H1 (cell line): ENCODE measurements at regions not wholly inside any gene's neighbourhood (a gene's known extent, or its start where the extent isn't known, plus 50 kb on each side); places are given as distances from the start of the nearest gene placed in this dataset.

Experiments used
- CTCF ChIA-PET: fragments of 300-600 bp; sonication (Branson Sonifier 250); formaldehyde crosslinking; loops from one replicate; lab custom pipeline; 2021; ENCODE audit not compliant: partially characterized antibody; lab: Charles Lee
- POLR2A ChIA-PET: fragments of 300-600 bp; sonication (Branson Sonifier 250); formaldehyde crosslinking; loops from one replicate; lab custom pipeline; 2021; ENCODE audit warnings: inconsistent platforms; ENCODE audit not compliant: partially characterized antibody; lab: Charles Lee
- DNase-seq, 2 experiments: peaks; one replicate each; pipeline versions ENCODE4 v3.0.0 to v3.0.0-alpha.2; 2010 to 2022; ENCODE audit warnings: low spot score in 2 of 2, low read depth in 1 of 2, mixed read lengths in 1 of 2
- FAIRE-seq: peaks from 2 replicates; lab custom pipeline; 2011; peaks lifted over from hg19 to GRCh38; lab: Jason Lieb, UNC
- H2AFZ ChIP-seq: 2 replicates; pipeline ENCODE4 v1.8.1; 2012; ENCODE audit warnings: low read length, inconsistent platforms
- H2AK5ac ChIP-seq: 2 replicates; pipeline ENCODE4 v1.6.1; 2013; ENCODE audit warnings: low read depth, low read length
- H2BK120ac ChIP-seq: replicated peaks from 2 replicates; pipeline ENCODE3; 2013; ENCODE audit warnings: low read depth, low read length, inconsistent platforms
- H2BK12ac ChIP-seq: 2 replicates; pipeline ENCODE4 v1.6.1; 2013; ENCODE audit warnings: low read depth, low read length
- H2BK15ac ChIP-seq: 2 replicates; pipeline ENCODE4 v1.6.1; 2013; ENCODE audit warnings: low read length
- H2BK20ac ChIP-seq: 2 replicates; pipeline ENCODE4 v1.6.1; 2013; ENCODE audit warnings: low read length
- H2BK5ac ChIP-seq: 2 replicates; pipeline ENCODE4 v1.6.1; 2013; ENCODE audit warnings: low read depth, low read length
- H3K14ac ChIP-seq: 2 replicates; pipeline ENCODE4 v1.6.1; 2013; ENCODE audit warnings: inconsistent platforms; ENCODE audit not compliant: insufficient read length
- H3K18ac ChIP-seq: 2 replicates; pipeline ENCODE4 v1.6.1; 2013; ENCODE audit warnings: low read length; ENCODE audit errors: extremely low read depth
- H3K23ac ChIP-seq: 2 replicates; pipeline ENCODE4 v1.6.1; 2013; ENCODE audit warnings: inconsistent platforms; ENCODE audit not compliant: insufficient read length
- H3K23me2 ChIP-seq: 2 replicates; pipeline ENCODE4 v1.6.1; 2013; ENCODE audit warnings: low read depth, low read length
- H3K27ac ChIP-seq: 2 replicates; pipeline ENCODE4 v1.6.1; 2011; ENCODE audit warnings: low read depth, low read length, inconsistent platforms
- H3K27me3 ChIP-seq, 4 experiments: replicated peaks in 1 of 4; 1 replicate in 1 of 4; 2 replicates in 3 of 4; pipeline versions ENCODE4 v1.6.1 to v1.8.1; 2011 to 2013; ENCODE audit warnings: low read length in 3 of 4, mild to moderate bottlenecking in 3 of 4, inconsistent platforms in 2 of 4, mixed read lengths in 2 of 4, moderate library complexity in 1 of 4; ENCODE audit not compliant: control insufficient read depth in 3 of 4, insufficient read depth in 3 of 4; ENCODE audit errors: extremely low read depth in 1 of 4
- H3K36me3 ChIP-seq, 4 experiments: 2 replicates each; pipeline versions ENCODE4 v1.6.1 to v1.8.1; 2011 to 2013; ENCODE audit warnings: mild to moderate bottlenecking in 4 of 4, low read length in 3 of 4, moderate library complexity in 2 of 4, control low read depth in 1 of 4, inconsistent platforms in 1 of 4; ENCODE audit not compliant: insufficient read depth in 4 of 4, control insufficient read depth in 2 of 4
- H3K4ac ChIP-seq: replicated peaks from 2 replicates; pipeline ENCODE3; 2013; ENCODE audit warnings: low read length, low read depth, mixed read lengths, inconsistent platforms; ENCODE audit not compliant: insufficient read length
- H3K4me1 ChIP-seq, 4 experiments: replicated peaks in 1 of 4; 1 replicate in 1 of 4; 2 replicates in 3 of 4; pipeline versions ENCODE4 v1.6.1 to v1.8.1; 2011 to 2013; ENCODE audit warnings: low read length in 3 of 4, inconsistent platforms in 2 of 4, mixed read lengths in 1 of 4; ENCODE audit not compliant: insufficient read depth in 4 of 4, control insufficient read depth in 3 of 4
- H3K4me2 ChIP-seq, 2 experiments: 2 replicates each; pipeline versions ENCODE4 v1.6.1 to v1.8.1; 2011 to 2013; ENCODE audit warnings: low read depth in 2 of 2, low read length in 2 of 2, control low read depth in 1 of 2, inconsistent platforms in 1 of 2, mild to moderate bottlenecking in 1 of 2; ENCODE audit not compliant: insufficient read depth in 1 of 2
- H3K4me3 ChIP-seq, 4 experiments: fragments of 200-600, 300-600 bp in 1 of 4; sonication (generic), shearing (Covaris generic), sonication (Bioruptor Twin) in 1 of 4; 2 replicates each; pipeline versions ENCODE4 v1.5.1 to v1.8.1; 2011 to 2016; ENCODE audit warnings: low read length in 4 of 4, low read depth in 3 of 4, control low read depth in 2 of 4, inconsistent platforms in 2 of 4, mild to moderate bottlenecking in 2 of 4, mixed read lengths in 1 of 4, moderate library complexity in 1 of 4; ENCODE audit not compliant: insufficient read depth in 2 of 4; ENCODE audit errors: extremely low read depth in 1 of 4
- H3K56ac ChIP-seq: replicated peaks from 2 replicates; pipeline ENCODE3; 2013; ENCODE audit warnings: low read depth, mild to moderate bottlenecking, mixed read lengths, low read length, inconsistent platforms; ENCODE audit not compliant: insufficient read length
- H3K79me1 ChIP-seq: 2 replicates; pipeline ENCODE4 v1.6.1; 2013; ENCODE audit warnings: low read depth, low read length, control low read depth
- H3K79me2 ChIP-seq, 2 experiments: 2 replicates each; pipeline versions ENCODE4 v1.6.1 to v1.8.1; 2012 to 2013; ENCODE audit warnings: low read length in 2 of 2, mild to moderate bottlenecking in 2 of 2, inconsistent platforms in 1 of 2; ENCODE audit not compliant: insufficient read depth in 2 of 2, control insufficient read depth in 1 of 2
- H3K9ac ChIP-seq, 4 experiments: replicated peaks in 1 of 4; 1 replicate in 1 of 4; 2 replicates in 3 of 4; pipeline versions ENCODE4 v1.6.1 to v1.8.1; 2011 to 2013; ENCODE audit warnings: low read depth in 3 of 4, low read length in 3 of 4, control low read depth in 2 of 4, mild to moderate bottlenecking in 2 of 4, moderate library complexity in 2 of 4, inconsistent platforms in 1 of 4; ENCODE audit errors: extremely low read depth in 1 of 4
- H3K9me3 ChIP-seq, 2 experiments: 2 replicates each; pipeline versions ENCODE4 v1.6.1 to v1.8.1; 2012 to 2013; ENCODE audit warnings: mild to moderate bottlenecking in 2 of 2, moderate library complexity in 2 of 2, control low read depth in 1 of 2, inconsistent platforms in 1 of 2, low read depth in 1 of 2, low read length in 1 of 2, mixed read lengths in 1 of 2; ENCODE audit not compliant: insufficient read depth in 2 of 2
- H4K20me1 ChIP-seq, 2 experiments: replicated peaks in 1 of 2; 2 replicates each; pipeline versions ENCODE3 to v1.8.1; 2011 to 2013; ENCODE audit warnings: inconsistent platforms in 2 of 2, low read length in 2 of 2, mild to moderate bottlenecking in 1 of 2; ENCODE audit not compliant: insufficient read depth in 2 of 2, control insufficient read depth in 1 of 2
- H4K5ac ChIP-seq: 2 replicates; pipeline ENCODE4 v1.6.1; 2013; ENCODE audit warnings: low read length, low read depth, mixed read lengths, inconsistent platforms; ENCODE audit not compliant: insufficient read length
- H4K8ac ChIP-seq: 2 replicates; pipeline ENCODE4 v1.8.0; 2013; ENCODE audit warnings: mild to moderate bottlenecking, moderate library complexity, low read length, inconsistent platforms; ENCODE audit not compliant: insufficient read depth; ENCODE audit errors: extremely low read depth
- H4K91ac ChIP-seq: replicated peaks from 2 replicates; pipeline ENCODE3; 2013; ENCODE audit warnings: low read length, mixed read lengths, inconsistent platforms; ENCODE audit not compliant: insufficient read length
- BACH1 ChIP-seq: IDR thresholded peaks from 2 replicates; pipeline ENCODE4 v1.6.1; 2012; ENCODE audit warnings: low read length, improper control_type of control experiment
- CHD1 ChIP-seq: IDR thresholded peaks from 2 replicates; pipeline ENCODE4 v1.6.1; 2012; ENCODE audit warnings: low read depth, low read length, improper control_type of control experiment
- CHD2 ChIP-seq: IDR thresholded peaks from 2 replicates; pipeline ENCODE4 v1.6.1; 2012; ENCODE audit warnings: low read length, improper control_type of control experiment
- CTBP2 ChIP-seq: IDR thresholded peaks from 2 replicates; pipeline ENCODE4 v1.7.0; 2011; ENCODE audit warnings: borderline replicate concordance, mild to moderate bottlenecking, moderate library complexity, mixed read lengths, low read length; ENCODE audit not compliant: insufficient read depth, insufficient read length
- EGR1 ChIP-seq: IDR thresholded peaks from 2 replicates; pipeline ENCODE4 v1.6.1; 2011; ENCODE audit warnings: low read depth, low read length, borderline replicate concordance
- FOSL1 ChIP-seq: IDR thresholded peaks from 2 replicates; pipeline ENCODE4 v1.6.1; 2011; ENCODE audit warnings: mild to moderate bottlenecking, low read depth, low read length, moderate library complexity; ENCODE audit not compliant: insufficient read depth
- HDAC6 ChIP-seq: IDR thresholded peaks from one replicate; pipeline ENCODE4 v1.7.1; 2012; ENCODE audit warnings: low read depth, mild to moderate bottlenecking, inconsistent platforms, low read length, moderate library complexity
- KDM5A ChIP-seq: fragments of 200-600 bp; IDR thresholded peaks from 2 replicates; pipeline ENCODE4 v1.7.1; 2012; ENCODE audit warnings: mild to moderate bottlenecking, low read length, inconsistent platforms, mixed read lengths
- RAD21 ChIP-seq, 2 experiments: IDR thresholded peaks in 1 of 2; conservative IDR thresholded peaks in 1 of 2; 2 replicates each; pipeline ENCODE4 v1.6.1; 2011; ENCODE audit warnings: low read depth in 2 of 2, low read length in 2 of 2, improper control_type of control experiment in 1 of 2, inconsistent platforms in 1 of 2, mild to moderate bottlenecking in 1 of 2, moderate library complexity in 1 of 2
- RBBP5 ChIP-seq: IDR thresholded peaks from 2 replicates; pipeline ENCODE4 v1.7.1; 2012; ENCODE audit warnings: low read depth, mild to moderate bottlenecking, inconsistent platforms, low read length, moderate library complexity, borderline replicate concordance
- RFX5 ChIP-seq: IDR thresholded peaks from 2 replicates; pipeline ENCODE4 v1.6.1; 2011; ENCODE audit warnings: low read depth, low read length, improper control_type of control experiment, borderline replicate concordance
- RNF2 ChIP-seq: fragments of 200-900, 300-1000 bp; sonication (generic); IDR thresholded peaks from 2 replicates; pipeline ENCODE4 v1.7.1; 2016; ENCODE audit warnings: borderline replicate concordance, low read depth, mild to moderate bottlenecking, antibody characterized with exemption, low read length; ENCODE audit not compliant: poor library complexity, severe bottlenecking; ENCODE audit errors: missing control alignments
- SP2 ChIP-seq: IDR thresholded peaks from 2 replicates; pipeline ENCODE4 v1.6.1; 2012; ENCODE audit warnings: mild to moderate bottlenecking, low read length, inconsistent platforms
- TAF1 ChIP-seq: IDR thresholded peaks from 2 replicates; pipeline ENCODE4 v1.6.1; 2011; ENCODE audit warnings: mild to moderate bottlenecking, low read depth, low read length
- TCF12 ChIP-seq: IDR thresholded peaks from 2 replicates; pipeline ENCODE4 v1.6.1; 2011; ENCODE audit warnings: low read depth, mild to moderate bottlenecking, low read length
- WGBS, 2 experiments: shearing (Covaris generic) in 1 of 2; methylation state at CpG; one replicate each; pipeline versions ENCODE4 v1.1.6 to v1.1.7; 2013 to 2015; ENCODE audit warnings: low lambda C conversion rate in 2 of 2, mixed read lengths in 2 of 2, inconsistent platforms in 1 of 2, low coverage in 1 of 2, missing lambda C conversion rate in 1 of 2; ENCODE audit not compliant: insufficient replicate concordance in 2 of 2, insufficient coverage in 1 of 2, insufficient read length in 1 of 2; ENCODE audit errors: extremely low coverage in 1 of 2, missing lambda C conversion rate in 1 of 2; 5-methylcytosine and 5-hydroxymethylcytosine counted together

GRCh38 chr11:98800696-98801095 lies 220.1 kb upstream of the CNTN5 start:
- Histone ChIP-seq H3K14ac (no peak overlapping the region), H4K5ac (no peak overlapping the region), H3K36me3 (no peaks in the 10 kb centered on the region), H3K9ac (no peak overlapping the region), H2BK15ac (no peak overlapping the region), H3K23ac (no peak overlapping the region), H3K4me3 (no peak overlapping the region), H4K8ac (no peak overlapping the region), H2BK20ac (no peak overlapping the region), H2BK5ac (no peak overlapping the region), H3K4me2 (no peak overlapping the region), H3K4me1 (no peaks in the 10 kb centered on the region), H2BK120ac (no peak overlapping the region), H3K23me2 (no peaks in the 10 kb centered on the region), H4K20me1 (no peaks in the 10 kb centered on the region), H2AFZ (no peak overlapping the region), H2AK5ac (no peak overlapping the region), H3K79me2 (no peaks in the 10 kb centered on the region), H3K27ac (no peak overlapping the region), H3K56ac (no peak overlapping the region), H2BK12ac (no peak overlapping the region), H4K91ac (no peak overlapping the region), H3K27me3 (no peaks in the 10 kb centered on the region), H3K4ac (no peak overlapping the region), H3K79me1 (no peaks in the 10 kb centered on the region), H3K9me3 (no peaks in the 10 kb centered on the region), H3K18ac (no peak overlapping the region)
- ChIA-PET CTCF (interaction anchor here (1.2 kb wide), 1 partner anchor 8 kb away, joined by 3 read pairs; no protein-coding TSS in a partner anchor), POLR2A (no interaction called here)
- DNase-seq (no peak), FAIRE-seq (no peak)
- WGBS, 2 experiments: 89% methylated on average over 4 of the region's 4 CpGs; no CpG with 5 or more reads in 1 of the 2 experiments
- no peak for TF ChIP-seq FOSL1
- no peak for TF ChIP-seq RAD21 (IDR thresholded peaks at IDR 0.05 in 1 of 2, conservative IDR thresholded peaks at IDR 0.05 in 1 of 2; ENCODE audit: low read depth in 2 of 2, low read length in 2 of 2)
- no peak for TF ChIP-seq SP2
- no peak for TF ChIP-seq RFX5
- no peak for TF ChIP-seq CHD2
- no peak for TF ChIP-seq TCF12
- TF ChIP-seq BACH1: no peak
- TF ChIP-seq CHD1: no peak
- no peak for TF ChIP-seq RNF2
- no peak for TF ChIP-seq CTBP2
- TF ChIP-seq EGR1: no peak
- TF ChIP-seq KDM5A: no peak
- no peak for TF ChIP-seq RBBP5
- no peak for TF ChIP-seq TAF1
- TF ChIP-seq HDAC6: no peak
